Duodenal mucosa (tissue), 2 donors: ENCODE measurements at regions not wholly inside any gene's neighbourhood (a gene's known extent, or its start where the extent isn't known, plus 50 kb on each side); places are given as distances from the start of the nearest gene placed in this dataset.
"Not testable (repeated sequence)": the region's sequence is repeated elsewhere in the genome, so short reads cannot be mapped to it uniquely, and the experiment has no call there.

Experiments used
- H3K27ac ChIP-seq: one replicate; pipeline ENCODE4 v1.7.0; 2013; ENCODE audit warnings: low read depth, low read length
- H3K27me3 ChIP-seq, 2 donors: one replicate each; pipeline ENCODE4 v1.7.0; 2013; ENCODE audit warnings: low read length in 2 of 2, control low read depth in 1 of 2; ENCODE audit not compliant: insufficient read depth in 2 of 2, control insufficient read depth in 1 of 2
- H3K36me3 ChIP-seq, 2 donors: one replicate each; pipeline ENCODE4 v1.7.0; 2013; ENCODE audit warnings: low read length in 2 of 2, control low read depth in 1 of 2; ENCODE audit not compliant: insufficient read depth in 2 of 2, control insufficient read depth in 1 of 2
- H3K4me1 ChIP-seq, 2 donors: one replicate each; pipeline ENCODE4 v1.7.0; 2013; ENCODE audit warnings: low read length in 2 of 2, control low read depth in 1 of 2; ENCODE audit not compliant: insufficient read depth in 2 of 2, control insufficient read depth in 1 of 2
- H3K4me3 ChIP-seq, 2 donors: one replicate each; pipeline ENCODE4 v1.7.0; 2013; ENCODE audit warnings: low read length in 2 of 2, low read depth in 1 of 2
- H3K9ac ChIP-seq, 2 donors: one replicate each; pipeline ENCODE4 v1.7.0; 2013; ENCODE audit warnings: low read length in 2 of 2, low read depth in 1 of 2
- H3K9me3 ChIP-seq, 2 donors: one replicate each; pipeline ENCODE4 v1.7.0; 2013; ENCODE audit warnings: low read length in 2 of 2, control low read depth in 1 of 2; ENCODE audit not compliant: control insufficient read depth in 1 of 2

DNA sequence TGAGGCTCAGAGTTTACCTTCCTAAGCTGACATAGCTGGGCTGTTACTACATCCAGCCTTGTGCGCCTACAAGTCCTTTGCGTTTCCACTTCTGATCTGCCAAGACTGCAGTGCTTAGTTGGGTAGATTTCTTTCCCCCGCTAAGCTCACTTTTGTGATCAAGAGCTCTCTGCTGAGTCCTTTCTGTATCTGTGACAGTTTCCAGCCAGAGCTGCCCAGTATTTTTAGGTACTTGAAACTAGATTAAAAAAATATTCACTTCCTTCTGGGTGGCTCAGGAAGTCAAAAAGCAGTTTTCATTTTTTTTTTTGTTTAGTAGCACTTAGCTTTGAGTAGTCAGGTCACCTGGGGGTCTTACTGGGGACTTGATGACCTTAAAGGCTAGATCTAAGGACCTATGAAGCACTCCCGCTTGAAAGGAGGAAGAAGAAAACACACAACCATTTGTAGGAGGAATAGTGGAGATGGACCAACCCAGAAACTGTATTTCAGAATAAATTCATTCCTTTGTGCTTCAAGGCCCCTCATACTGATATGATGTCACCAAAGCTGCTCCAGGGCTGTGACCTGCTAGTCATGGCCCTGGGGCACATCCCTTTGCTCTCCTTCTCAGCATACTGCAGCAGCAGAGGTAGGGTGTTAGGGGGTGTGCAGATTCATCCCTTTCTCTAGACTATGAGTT, 75.6 kb upstream of the HNF1B start:
- H3K9me3 ChIP-seq: no peaks in the 10 kb centered on the region
- no peaks in the 10 kb centered on the region for H3K27me3 ChIP-seq
- H3K4me3 ChIP-seq: no peak overlapping the region
- H3K4me1 ChIP-seq: peaks cover 6 to 11% of the 10 kb centered on the region in 2 donors
- H3K36me3 ChIP-seq: no peaks in the 10 kb centered on the region
- H3K9ac ChIP-seq: no peak overlapping the region
- H3K27ac ChIP-seq: no peak overlapping the region

DNA sequence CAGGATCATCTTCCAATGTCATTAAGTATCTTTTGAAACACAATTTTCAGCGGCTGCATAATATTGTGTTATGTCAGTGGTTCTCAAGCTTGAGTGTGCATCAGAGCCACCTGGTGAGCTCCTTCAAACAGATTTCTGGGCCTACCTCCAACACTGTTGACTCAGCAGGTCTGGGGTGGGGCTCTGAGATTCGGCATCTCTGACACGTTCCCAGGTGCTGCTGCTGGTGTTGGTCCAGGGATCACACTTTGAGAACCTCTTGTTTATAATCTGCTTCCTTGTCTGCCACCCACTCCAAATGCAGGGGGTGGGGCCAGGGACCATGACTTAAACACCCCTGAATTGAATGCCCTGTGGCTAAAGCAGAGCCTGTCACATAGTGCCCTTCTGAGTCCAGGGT, 73.8 kb upstream of the HNF1B start:
- Histone ChIP-seq H3K4me3 (no peak overlapping the region), H3K9ac (no peak overlapping the region), H3K4me1 (peaks cover 9 to 11% of the 10 kb centered on the region in 2 donors), H3K27ac (no peak overlapping the region), H3K9me3 (no peaks in the 10 kb centered on the region), H3K36me3 (no peaks in the 10 kb centered on the region), H3K27me3 (no peaks in the 10 kb centered on the region)

DNA sequence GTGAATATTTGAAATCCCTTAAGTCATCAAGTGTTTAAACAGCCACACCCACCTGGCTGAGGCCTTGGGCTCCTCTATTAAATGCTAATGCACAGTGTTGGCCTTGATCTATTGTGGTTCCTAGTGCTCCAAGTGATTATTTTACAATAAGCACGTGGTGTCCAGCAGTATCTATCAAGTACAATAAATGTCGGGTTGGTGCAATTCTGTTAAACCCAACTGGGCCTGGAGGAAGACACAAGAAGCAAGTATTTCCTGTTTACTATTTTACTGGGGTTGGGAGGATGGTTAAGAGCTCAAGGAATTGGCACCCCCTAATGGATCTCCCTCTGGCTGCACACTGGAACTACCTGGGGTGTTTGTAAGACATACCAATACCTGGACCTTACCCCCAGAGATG, 72.1 kb upstream of the HNF1B start:
- H3K27me3 ChIP-seq: no peaks in the 10 kb centered on the region
- peaks cover 9 to 11% of the 10 kb centered on the region in 2 donors for H3K4me1 ChIP-seq
- no peak overlapping the region for H3K9ac ChIP-seq
- H3K9me3 ChIP-seq: no peaks in the 10 kb centered on the region
- H3K36me3 ChIP-seq: no peaks in the 10 kb centered on the region
- H3K4me3 ChIP-seq: no peak overlapping the region
- H3K27ac ChIP-seq: no peak overlapping the region

DNA sequence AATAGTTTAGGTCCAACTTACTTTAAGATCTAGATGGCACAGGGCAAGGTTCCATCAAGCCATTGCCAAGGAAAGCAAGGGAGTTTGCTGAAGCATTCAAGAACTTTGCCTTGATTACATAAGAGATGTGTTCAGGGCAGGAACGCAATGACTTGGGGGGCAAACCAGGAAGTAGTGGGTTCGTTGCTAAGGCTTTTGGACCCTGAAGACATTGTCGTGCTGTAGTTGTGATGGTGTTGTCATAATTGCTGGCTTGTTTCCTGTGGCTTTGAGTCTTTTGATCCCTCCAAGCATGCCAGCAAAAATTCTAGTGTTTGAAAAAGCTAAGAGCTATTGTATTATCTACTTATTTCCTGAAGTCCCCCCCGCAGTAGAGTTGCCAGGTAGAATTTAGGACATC, 70.7 kb upstream of the HNF1B start:
- Histone ChIP-seq H3K27ac (no peak overlapping the region), H3K36me3 (no peaks in the 10 kb centered on the region), H3K4me3 (no peak overlapping the region), H3K9ac (no peak overlapping the region), H3K4me1 (peaks cover 9 to 11% of the 10 kb centered on the region in 2 donors), H3K9me3 (no peaks in the 10 kb centered on the region), H3K27me3 (no peaks in the 10 kb centered on the region)

DNA sequence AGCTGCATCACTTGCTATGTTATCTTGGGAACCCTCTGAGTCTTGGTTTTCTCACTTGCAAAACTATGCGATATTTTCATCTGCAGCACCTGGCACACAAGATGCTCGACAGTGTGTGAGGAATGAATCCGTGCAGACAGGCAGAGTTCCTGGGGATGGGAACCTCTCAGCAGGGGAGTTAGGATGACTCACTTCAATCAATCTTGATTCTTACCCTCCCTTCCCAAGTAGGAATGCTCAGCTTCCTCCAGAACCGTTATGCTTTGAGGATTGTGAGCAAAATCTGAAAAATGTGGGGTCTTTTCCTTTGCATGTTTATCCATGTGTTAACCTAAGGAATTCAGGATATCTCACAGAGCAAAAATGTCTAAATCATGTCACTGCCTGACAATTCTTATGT, 68.9 kb upstream of the HNF1B start:
- no peaks in the 10 kb centered on the region for H3K27me3 ChIP-seq
- no peak overlapping the region for H3K9ac ChIP-seq
- H3K27ac ChIP-seq: no peak overlapping the region
- peaks cover 5 to 9% of the 10 kb centered on the region in 2 donors for H3K4me1 ChIP-seq
- H3K36me3 ChIP-seq: no peaks in the 10 kb centered on the region
- H3K9me3 ChIP-seq: no peaks in the 10 kb centered on the region
- H3K4me3 ChIP-seq: no peak overlapping the region

DNA sequence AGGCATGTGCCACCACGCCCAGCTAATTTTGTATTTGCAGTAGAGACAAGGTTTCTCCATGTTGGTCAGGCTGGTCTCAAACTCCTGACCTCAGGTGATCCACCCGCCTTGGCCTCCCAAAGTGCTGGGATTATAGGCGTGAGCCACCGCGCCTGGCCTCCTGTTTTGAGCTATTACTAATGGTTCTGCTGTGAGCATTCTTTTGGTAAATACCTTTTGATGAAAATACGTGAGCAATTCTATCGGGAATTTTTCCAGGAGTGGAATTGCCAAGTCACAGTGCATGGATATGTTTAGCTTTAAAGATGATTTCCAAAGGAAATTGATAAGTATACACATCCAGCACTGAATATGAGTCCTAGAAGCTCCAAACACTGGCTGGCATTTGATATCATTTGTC, 64.0 kb upstream of the HNF1B start:
- not testable (repeated sequence) for H3K9ac ChIP-seq, H3K36me3 ChIP-seq, H3K9me3 ChIP-seq, H3K4me1 ChIP-seq, H3K27me3 ChIP-seq, H3K4me3 ChIP-seq, H3K27ac ChIP-seq

DNA sequence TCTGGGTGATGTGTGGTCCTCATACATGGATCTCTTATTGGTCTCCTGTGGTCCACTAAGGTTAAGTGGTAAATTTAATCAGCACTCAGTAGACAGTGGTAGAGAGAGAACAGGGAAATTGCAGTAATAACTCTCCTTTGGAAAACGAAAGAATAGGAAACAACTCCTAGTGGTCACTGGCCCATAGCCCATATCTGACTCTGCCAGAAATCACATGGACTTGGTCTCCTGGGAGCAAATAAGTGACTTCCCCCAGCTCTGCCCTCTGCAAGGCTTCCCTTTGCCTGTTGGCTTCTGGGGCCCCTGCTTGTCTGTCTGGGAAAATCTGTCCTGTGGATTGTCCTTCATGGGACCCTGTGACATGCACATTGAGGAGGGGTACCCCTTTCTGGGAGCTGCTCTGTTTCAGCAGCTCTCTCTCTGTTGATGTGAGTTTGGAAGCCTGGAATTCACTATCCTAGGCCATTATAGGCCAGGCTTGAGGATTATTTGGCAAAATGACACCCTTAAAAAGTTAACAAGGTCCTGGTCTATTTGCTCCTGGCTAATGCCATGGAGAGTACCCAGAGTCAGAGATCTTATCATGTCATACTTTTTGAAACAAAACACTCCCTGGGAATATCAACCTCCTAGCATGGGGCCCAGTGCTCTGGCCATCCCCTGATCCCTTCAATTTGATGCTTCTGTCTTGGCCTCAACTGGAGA, 58.0 kb upstream of the HNF1B start:
- Histone ChIP-seq H3K9me3 (no peaks in the 10 kb centered on the region), H3K36me3 (no peaks in the 10 kb centered on the region), H3K27me3 (no peaks in the 10 kb centered on the region), H3K27ac (no peak overlapping the region), H3K4me3 (no peak overlapping the region), H3K4me1 (peaks cover 0 to 8% of the 10 kb centered on the region in 2 donors), H3K9ac (no peak overlapping the region)

DNA sequence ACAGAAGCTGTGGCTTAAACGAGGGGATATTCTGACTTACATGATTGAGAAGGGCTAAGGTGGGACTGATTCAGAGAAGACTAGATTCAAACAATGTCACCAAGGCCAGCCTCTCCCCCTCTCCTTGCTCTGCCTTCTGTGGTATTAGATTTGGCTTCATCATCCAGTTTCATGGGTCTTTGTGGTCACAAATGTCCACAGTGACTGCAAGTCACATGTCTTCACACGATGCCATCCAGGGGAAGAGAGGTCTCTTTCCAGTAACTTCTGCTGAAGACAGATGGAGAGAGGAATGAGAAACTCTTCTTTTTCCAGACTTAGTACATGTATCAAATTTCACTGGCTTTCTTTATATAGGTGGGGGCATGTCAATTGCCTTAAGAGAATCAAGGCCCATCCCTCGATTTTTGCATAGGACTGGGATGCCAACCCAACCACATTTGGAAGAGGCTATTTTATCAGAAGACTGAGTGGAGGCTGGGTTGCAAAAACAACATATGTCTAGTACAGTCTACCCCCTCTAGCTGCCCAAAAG, 57.3 kb upstream of the HNF1B start:
- Histone ChIP-seq H3K27ac (no peak overlapping the region), H3K27me3 (no peaks in the 10 kb centered on the region), H3K9me3 (no peaks in the 10 kb centered on the region), H3K4me3 (no peak overlapping the region), H3K4me1 (peaks cover 0 to 8% of the 10 kb centered on the region in 2 donors), H3K9ac (no peak overlapping the region), H3K36me3 (no peaks in the 10 kb centered on the region)

DNA sequence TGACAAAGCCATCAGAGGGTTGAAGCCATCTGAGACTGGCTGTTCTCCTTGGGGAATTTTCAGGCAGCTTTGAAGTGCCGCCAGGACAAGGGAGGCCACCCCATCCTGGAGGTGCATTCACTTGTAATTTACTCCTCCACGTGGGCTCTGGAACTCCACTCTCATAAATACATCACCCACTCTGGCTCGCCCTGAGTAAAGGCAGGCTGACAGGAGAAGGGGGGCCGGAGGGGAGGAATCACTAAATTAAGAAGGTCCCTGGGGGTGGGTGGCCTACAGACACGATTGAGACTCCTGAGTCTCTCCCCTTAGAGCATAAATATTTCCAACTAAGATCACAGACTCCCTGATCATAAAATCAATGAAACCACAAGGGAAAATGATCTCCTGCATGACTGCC, 56.3 kb upstream of the HNF1B start:
- no peak overlapping the region for H3K4me3 ChIP-seq
- H3K36me3 ChIP-seq: no peaks in the 10 kb centered on the region
- H3K27ac ChIP-seq: no peak overlapping the region
- H3K4me1 ChIP-seq: peaks cover 0 to 8% of the 10 kb centered on the region in 2 donors
- H3K9me3 ChIP-seq: no peaks in the 10 kb centered on the region
- no peak overlapping the region for H3K9ac ChIP-seq
- H3K27me3 ChIP-seq: no peaks in the 10 kb centered on the region

DNA sequence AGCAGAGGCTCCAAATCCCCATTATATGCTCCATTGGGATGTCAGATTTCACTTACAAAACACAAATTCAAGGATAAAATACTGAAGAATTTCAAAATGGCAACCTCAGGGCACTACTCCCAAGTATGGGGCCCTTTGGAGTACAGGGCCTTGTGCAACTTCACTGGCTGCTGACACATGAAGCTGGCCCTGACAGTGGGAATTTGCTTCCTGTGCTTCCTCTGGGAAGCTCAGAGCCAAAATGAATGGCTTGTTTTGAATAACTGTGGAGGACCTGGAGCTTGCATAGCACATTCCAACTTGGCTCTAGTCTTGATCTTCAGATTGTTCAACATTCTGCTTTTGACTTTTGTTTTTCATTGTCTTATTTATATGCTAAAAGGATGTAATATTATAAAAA, 52.3 kb upstream of the HNF1B start:
- Histone ChIP-seq H3K27ac (no peak overlapping the region), H3K4me3 (no peak overlapping the region), H3K9me3 (no peaks in the 10 kb centered on the region), H3K4me1 (no peaks in the 10 kb centered on the region), H3K27me3 (no peaks in the 10 kb centered on the region), H3K9ac (no peak overlapping the region), H3K36me3 (no peaks in the 10 kb centered on the region)
